ENCODE measurements at regions not wholly inside any gene's neighbourhood (a gene's known extent, or its start where the extent isn't known, plus 50 kb on each side); places are given as distances from the start of the nearest gene placed in this dataset.

- TF ChIP-seq, protein P1, sequence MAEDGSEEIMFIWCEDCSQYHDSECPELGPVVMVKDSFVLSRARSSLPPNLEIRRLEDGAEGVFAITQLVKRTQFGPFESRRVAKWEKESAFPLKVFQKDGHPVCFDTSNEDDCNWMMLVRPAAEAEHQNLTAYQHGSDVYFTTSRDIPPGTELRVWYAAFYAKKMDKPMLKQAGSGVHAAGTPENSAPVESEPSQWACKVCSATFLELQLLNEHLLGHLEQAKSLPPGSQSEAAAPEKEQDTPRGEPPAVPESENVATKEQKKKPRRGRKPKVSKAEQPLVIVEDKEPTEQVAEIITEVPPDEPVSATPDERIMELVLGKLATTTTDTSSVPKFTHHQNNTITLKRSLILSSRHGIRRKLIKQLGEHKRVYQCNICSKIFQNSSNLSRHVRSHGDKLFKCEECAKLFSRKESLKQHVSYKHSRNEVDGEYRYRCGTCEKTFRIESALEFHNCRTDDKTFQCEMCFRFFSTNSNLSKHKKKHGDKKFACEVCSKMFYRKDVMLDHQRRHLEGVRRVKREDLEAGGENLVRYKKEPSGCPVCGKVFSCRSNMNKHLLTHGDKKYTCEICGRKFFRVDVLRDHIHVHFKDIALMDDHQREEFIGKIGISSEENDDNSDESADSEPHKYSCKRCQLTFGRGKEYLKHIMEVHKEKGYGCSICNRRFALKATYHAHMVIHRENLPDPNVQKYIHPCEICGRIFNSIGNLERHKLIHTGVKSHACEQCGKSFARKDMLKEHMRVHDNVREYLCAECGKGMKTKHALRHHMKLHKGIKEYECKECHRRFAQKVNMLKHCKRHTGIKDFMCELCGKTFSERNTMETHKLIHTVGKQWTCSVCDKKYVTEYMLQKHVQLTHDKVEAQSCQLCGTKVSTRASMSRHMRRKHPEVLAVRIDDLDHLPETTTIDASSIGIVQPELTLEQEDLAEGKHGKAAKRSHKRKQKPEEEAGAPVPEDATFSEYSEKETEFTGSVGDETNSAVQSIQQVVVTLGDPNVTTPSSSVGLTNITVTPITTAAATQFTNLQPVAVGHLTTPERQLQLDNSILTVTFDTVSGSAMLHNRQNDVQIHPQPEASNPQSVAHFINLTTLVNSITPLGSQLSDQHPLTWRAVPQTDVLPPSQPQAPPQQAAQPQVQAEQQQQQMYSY (CRISPR knock-in tag; IDR thresholded peaks at IDR 0.05): no peak
- TF ChIP-seq NR1H2 (CRISPR knock-in tag; IDR thresholded peaks at IDR 0.05) (no peak), ZNF396 (CRISPR knock-in tag; IDR thresholded peaks at IDR 0.05; ENCODE audit: borderline replicate concordance) (no peak), E2F1 (CRISPR knock-in tag; IDR thresholded peaks at IDR 0.05) (no peak), SP1 (CRISPR knock-in tag; conservative IDR thresholded peaks at IDR 0.05) (no peak), ZNF219 (CRISPR knock-in tag; IDR thresholded peaks at IDR 0.05; ENCODE audit: borderline replicate concordance) (no peak), GRHL2 (CRISPR knock-in tag; IDR thresholded peaks at IDR 0.05; ENCODE audit: insufficient replicate concordance, severe bottlenecking) (no peak), MXD4 (CRISPR knock-in tag; IDR thresholded peaks at IDR 0.05; ENCODE audit: borderline replicate concordance) (no peak)
- TF ChIP-seq, protein P2, sequence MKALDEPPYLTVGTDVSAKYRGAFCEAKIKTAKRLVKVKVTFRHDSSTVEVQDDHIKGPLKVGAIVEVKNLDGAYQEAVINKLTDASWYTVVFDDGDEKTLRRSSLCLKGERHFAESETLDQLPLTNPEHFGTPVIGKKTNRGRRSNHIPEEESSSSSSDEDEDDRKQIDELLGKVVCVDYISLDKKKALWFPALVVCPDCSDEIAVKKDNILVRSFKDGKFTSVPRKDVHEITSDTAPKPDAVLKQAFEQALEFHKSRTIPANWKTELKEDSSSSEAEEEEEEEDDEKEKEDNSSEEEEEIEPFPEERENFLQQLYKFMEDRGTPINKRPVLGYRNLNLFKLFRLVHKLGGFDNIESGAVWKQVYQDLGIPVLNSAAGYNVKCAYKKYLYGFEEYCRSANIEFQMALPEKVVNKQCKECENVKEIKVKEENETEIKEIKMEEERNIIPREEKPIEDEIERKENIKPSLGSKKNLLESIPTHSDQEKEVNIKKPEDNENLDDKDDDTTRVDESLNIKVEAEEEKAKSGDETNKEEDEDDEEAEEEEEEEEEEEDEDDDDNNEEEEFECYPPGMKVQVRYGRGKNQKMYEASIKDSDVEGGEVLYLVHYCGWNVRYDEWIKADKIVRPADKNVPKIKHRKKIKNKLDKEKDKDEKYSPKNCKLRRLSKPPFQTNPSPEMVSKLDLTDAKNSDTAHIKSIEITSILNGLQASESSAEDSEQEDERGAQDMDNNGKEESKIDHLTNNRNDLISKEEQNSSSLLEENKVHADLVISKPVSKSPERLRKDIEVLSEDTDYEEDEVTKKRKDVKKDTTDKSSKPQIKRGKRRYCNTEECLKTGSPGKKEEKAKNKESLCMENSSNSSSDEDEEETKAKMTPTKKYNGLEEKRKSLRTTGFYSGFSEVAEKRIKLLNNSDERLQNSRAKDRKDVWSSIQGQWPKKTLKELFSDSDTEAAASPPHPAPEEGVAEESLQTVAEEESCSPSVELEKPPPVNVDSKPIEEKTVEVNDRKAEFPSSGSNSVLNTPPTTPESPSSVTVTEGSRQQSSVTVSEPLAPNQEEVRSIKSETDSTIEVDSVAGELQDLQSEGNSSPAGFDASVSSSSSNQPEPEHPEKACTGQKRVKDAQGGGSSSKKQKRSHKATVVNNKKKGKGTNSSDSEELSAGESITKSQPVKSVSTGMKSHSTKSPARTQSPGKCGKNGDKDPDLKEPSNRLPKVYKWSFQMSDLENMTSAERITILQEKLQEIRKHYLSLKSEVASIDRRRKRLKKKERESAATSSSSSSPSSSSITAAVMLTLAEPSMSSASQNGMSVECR (CRISPR knock-in tag; IDR thresholded peaks at IDR 0.05; ENCODE audit: borderline replicate concordance): no peak
Observed at GRCh38 chr19:28422046-28422445, 790.9 kb downstream of the UQCRFS1 start (continued).

DNA sequence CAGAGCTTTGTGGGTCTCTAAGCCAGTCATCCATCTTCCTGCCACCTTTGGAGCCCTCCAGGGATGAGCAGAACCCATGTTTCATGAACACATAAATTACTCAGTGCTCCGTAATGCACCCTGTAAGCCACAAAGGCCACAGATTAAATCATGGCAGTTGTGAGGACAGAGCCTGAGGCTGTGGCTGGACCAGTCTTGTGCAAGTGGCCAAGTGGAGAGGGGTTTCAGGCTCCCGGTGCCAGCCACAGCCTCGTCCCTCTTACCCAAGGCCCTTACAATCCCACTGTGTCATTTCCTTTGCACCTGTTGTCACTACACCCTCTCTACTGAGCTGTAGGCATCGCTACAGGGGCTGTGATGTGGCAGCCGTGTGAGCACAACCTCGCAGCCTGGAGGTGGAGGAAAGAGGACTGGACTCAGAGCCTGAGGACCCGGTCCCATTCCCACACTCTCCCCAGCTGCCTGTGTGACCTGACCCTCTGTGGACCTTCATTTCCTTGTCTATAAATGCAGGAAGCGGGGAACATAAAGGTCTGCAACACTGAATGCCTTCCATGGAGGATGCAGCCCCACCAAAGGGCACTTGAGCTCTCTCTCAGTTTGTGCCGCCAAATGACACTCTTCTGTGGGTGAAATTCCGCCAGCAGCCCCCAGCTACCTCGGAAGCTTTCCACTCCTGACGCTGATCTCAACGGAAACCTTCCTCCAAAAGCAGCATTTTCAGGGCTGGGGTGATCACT lies 792.0 kb downstream of the UQCRFS1 start:
- ATAC-seq: no peak

GRCh38 chr19:28419312-28419711 lies 793.6 kb downstream of the UQCRFS1 start:
- Mint-ChIP-seq H3K27me3 (ENCODE audit: low read depth) (no peaks in the 10 kb centered on the region; the same call in 1 of the 2 replicates), H3K4me1 (peaks cover 27% of the 10 kb centered on the region), H3K4me3 (no peak overlapping the region), H3K27ac (no peak overlapping the region), H3K36me3 (no peaks in the 10 kb centered on the region), H3K9me3 (no peaks in the 10 kb centered on the region)
- no peak for DNase-seq (ENCODE audit: low spot score)
- POLR2A ChIA-PET: no interaction called here
- ATAC-seq: no peak
- TF ChIP-seq ELF4 (CRISPR knock-in tag; IDR thresholded peaks at IDR 0.05; ENCODE audit: low read depth): no peak
- TF ChIP-seq, protein P3, sequence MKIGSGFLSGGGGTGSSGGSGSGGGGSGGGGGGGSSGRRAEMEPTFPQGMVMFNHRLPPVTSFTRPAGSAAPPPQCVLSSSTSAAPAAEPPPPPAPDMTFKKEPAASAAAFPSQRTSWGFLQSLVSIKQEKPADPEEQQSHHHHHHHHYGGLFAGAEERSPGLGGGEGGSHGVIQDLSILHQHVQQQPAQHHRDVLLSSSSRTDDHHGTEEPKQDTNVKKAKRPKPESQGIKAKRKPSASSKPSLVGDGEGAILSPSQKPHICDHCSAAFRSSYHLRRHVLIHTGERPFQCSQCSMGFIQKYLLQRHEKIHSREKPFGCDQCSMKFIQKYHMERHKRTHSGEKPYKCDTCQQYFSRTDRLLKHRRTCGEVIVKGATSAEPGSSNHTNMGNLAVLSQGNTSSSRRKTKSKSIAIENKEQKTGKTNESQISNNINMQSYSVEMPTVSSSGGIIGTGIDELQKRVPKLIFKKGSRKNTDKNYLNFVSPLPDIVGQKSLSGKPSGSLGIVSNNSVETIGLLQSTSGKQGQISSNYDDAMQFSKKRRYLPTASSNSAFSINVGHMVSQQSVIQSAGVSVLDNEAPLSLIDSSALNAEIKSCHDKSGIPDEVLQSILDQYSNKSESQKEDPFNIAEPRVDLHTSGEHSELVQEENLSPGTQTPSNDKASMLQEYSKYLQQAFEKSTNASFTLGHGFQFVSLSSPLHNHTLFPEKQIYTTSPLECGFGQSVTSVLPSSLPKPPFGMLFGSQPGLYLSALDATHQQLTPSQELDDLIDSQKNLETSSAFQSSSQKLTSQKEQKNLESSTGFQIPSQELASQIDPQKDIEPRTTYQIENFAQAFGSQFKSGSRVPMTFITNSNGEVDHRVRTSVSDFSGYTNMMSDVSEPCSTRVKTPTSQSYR (CRISPR knock-in tag; IDR thresholded peaks at IDR 0.05): no peak
- no peak for TF ChIP-seq ZNF317 (CRISPR knock-in tag; IDR thresholded peaks at IDR 0.05; ENCODE audit: borderline replicate concordance, low read depth)
- TF ChIP-seq KAT7 (CRISPR knock-in tag; IDR thresholded peaks at IDR 0.05; ENCODE audit: borderline replicate concordance): no peak
- TF ChIP-seq, protein P4, sequence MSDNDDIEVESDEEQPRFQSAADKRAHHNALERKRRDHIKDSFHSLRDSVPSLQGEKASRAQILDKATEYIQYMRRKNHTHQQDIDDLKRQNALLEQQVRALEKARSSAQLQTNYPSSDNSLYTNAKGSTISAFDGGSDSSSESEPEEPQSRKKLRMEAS (CRISPR knock-in tag; IDR thresholded peaks at IDR 0.05): no peak
- CTCF ChIA-PET: no interaction called here

More for the DNA sequence above, 792.0 kb downstream of the UQCRFS1 start:
- Mint-ChIP-seq H3K27ac (no peak overlapping the region), H3K36me3 (no peaks in the 10 kb centered on the region), H3K27me3 (ENCODE audit: low read depth) (no peaks in the 10 kb centered on the region; the same call in 1 of the 2 replicates), H3K9me3 (no peaks in the 10 kb centered on the region), H3K4me1 (peaks cover 44% of the 10 kb centered on the region), H3K4me3 (no peak overlapping the region)
- ChIA-PET POLR2A (interaction anchor here (1.2 kb wide), 1 partner anchor 20 kb away, joined by 3 read pairs; no protein-coding TSS in a partner anchor), CTCF (no interaction called here)
- no peak for DNase-seq (ENCODE audit: low spot score)
- TF ChIP-seq SMAD3 (CRISPR knock-in tag; IDR thresholded peaks at IDR 0.05; ENCODE audit: borderline replicate concordance): no peak

All from WTC11 (cell line).